H9 (cell line): ENCODE measurements at regions not wholly inside any gene's neighbourhood (a gene's known extent, or its start where the extent isn't known, plus 50 kb on each side); places are given as distances from the start of the nearest gene placed in this dataset.

ENCODE experiments used
- DNase-seq: peaks from one replicate; pipeline ENCODE4 v3.0.0-alpha.2; 2017
- H2AFZ ChIP-seq: one replicate; pipeline ENCODE4 v1.6.1; 2013; ENCODE audit warnings: mild to moderate bottlenecking, low read length, control low read depth, moderate library complexity
- H2AK5ac ChIP-seq: 2 replicates; pipeline ENCODE4 v1.6.1; 2013; ENCODE audit warnings: low read length, control low read depth, mixed read lengths; ENCODE audit not compliant: insufficient read length
- H2BK120ac ChIP-seq: one replicate; pipeline ENCODE4 v1.6.1; 2013; ENCODE audit warnings: low read depth, mild to moderate bottlenecking, low read length, control low read depth, inconsistent platforms; ENCODE audit not compliant: poor library complexity, severe bottlenecking
- H2BK12ac ChIP-seq: 2 replicates; pipeline ENCODE4 v1.6.1; 2013; ENCODE audit warnings: low read length, control low read depth, mixed read lengths, low read depth; ENCODE audit not compliant: insufficient read length
- H2BK15ac ChIP-seq: 2 replicates; pipeline ENCODE4 v1.6.1; 2013; ENCODE audit warnings: low read depth, low read length, control low read depth
- H2BK20ac ChIP-seq: one replicate; pipeline ENCODE4 v1.6.1; 2013; ENCODE audit warnings: low read depth, mild to moderate bottlenecking, low read length, control low read depth, inconsistent platforms; ENCODE audit not compliant: poor library complexity, severe bottlenecking
- H2BK5ac ChIP-seq: 2 replicates; pipeline ENCODE4 v1.6.1; 2013; ENCODE audit warnings: low read length, control low read depth, mixed read lengths; ENCODE audit not compliant: insufficient read length
- H3K14ac ChIP-seq: 2 replicates; pipeline ENCODE4 v1.6.1; 2013; ENCODE audit warnings: low read length, control low read depth; ENCODE audit not compliant: insufficient read depth
- H3K18ac ChIP-seq: 2 replicates; pipeline ENCODE4 v1.6.1; 2013; ENCODE audit warnings: low read depth, mild to moderate bottlenecking, mixed read lengths, low read length, control low read depth; ENCODE audit not compliant: insufficient read length
- H3K23ac ChIP-seq: 2 replicates; pipeline ENCODE4 v1.6.1; 2013; ENCODE audit warnings: low read length, control low read depth, mixed read lengths, low read depth; ENCODE audit not compliant: insufficient read length
- H3K23me2 ChIP-seq: 2 replicates; pipeline ENCODE4 v1.6.1; 2013; ENCODE audit warnings: low read depth, mild to moderate bottlenecking, mixed read lengths, low read length, control low read depth; ENCODE audit not compliant: insufficient read length, poor library complexity, severe bottlenecking
- H3K27ac ChIP-seq: 2 replicates; pipeline ENCODE4 v1.5.1; 2013; ENCODE audit warnings: low read length, control low read depth, mixed read lengths, low read depth; ENCODE audit not compliant: insufficient read length
- H3K27me3 ChIP-seq: 2 replicates; pipeline ENCODE4 v1.6.1; 2013; ENCODE audit warnings: low read length, control low read depth, inconsistent platforms; ENCODE audit not compliant: insufficient read depth
- H3K4ac ChIP-seq: 2 replicates; pipeline ENCODE4 v1.6.1; 2013; ENCODE audit warnings: low read depth, mild to moderate bottlenecking, control low read depth, inconsistent platforms, low read length, moderate library complexity
- H3K4me1 ChIP-seq: 2 replicates; pipeline ENCODE4 v1.6.1; 2013; ENCODE audit warnings: low read length, control low read depth, inconsistent platforms; ENCODE audit not compliant: insufficient read depth
- H3K4me2 ChIP-seq: 2 replicates; pipeline ENCODE4 v1.6.1; 2013; ENCODE audit warnings: low read length, control low read depth, mixed read lengths; ENCODE audit not compliant: insufficient read length, insufficient read depth
- H3K56ac ChIP-seq: 2 replicates; pipeline ENCODE4 v1.6.1; 2013; ENCODE audit warnings: low read depth, mild to moderate bottlenecking, mixed read lengths, low read length, control low read depth; ENCODE audit not compliant: insufficient read length
- H3K79me1 ChIP-seq: 2 replicates; pipeline ENCODE4 v1.6.1; 2013; ENCODE audit warnings: low read depth, mild to moderate bottlenecking, moderate library complexity, low read length, control low read depth, inconsistent platforms; ENCODE audit not compliant: insufficient read depth, poor library complexity, severe bottlenecking
- H3K79me2 ChIP-seq: 2 replicates; pipeline ENCODE4 v1.6.1; 2013; ENCODE audit warnings: low read length, control low read depth, inconsistent platforms; ENCODE audit not compliant: insufficient read depth
- H3K9ac ChIP-seq: 2 replicates; pipeline ENCODE4 v1.6.1; 2013; ENCODE audit warnings: low read length, control low read depth, mixed read lengths; ENCODE audit not compliant: insufficient read length; ENCODE audit errors: extremely low read depth
- H3K9me3 ChIP-seq: one replicate; pipeline ENCODE4 v1.6.1; 2013; ENCODE audit warnings: low read depth, low read length, inconsistent platforms; ENCODE audit not compliant: control insufficient read depth
- H3T11ph ChIP-seq: one replicate; pipeline ENCODE4 v1.6.1; 2013; ENCODE audit warnings: mild to moderate bottlenecking, low read length, control low read depth, inconsistent platforms
- H4K20me1 ChIP-seq: one replicate; pipeline ENCODE4 v1.6.1; 2013; ENCODE audit not compliant: control insufficient read depth, insufficient read length, insufficient read depth
- H4K5ac ChIP-seq: 2 replicates; pipeline ENCODE4 v1.6.1; 2013; ENCODE audit warnings: low read depth, mild to moderate bottlenecking, mixed read lengths, low read length, control low read depth; ENCODE audit not compliant: insufficient read length
- H4K8ac ChIP-seq: replicated peaks from 2 replicates; pipeline ENCODE4 v1.6.1; 2013; ENCODE audit warnings: low read length, control low read depth, mixed read lengths, low read depth; ENCODE audit not compliant: insufficient read length
- H4K91ac ChIP-seq: 2 replicates; pipeline ENCODE4 v1.6.1; 2013; ENCODE audit warnings: low read depth, mild to moderate bottlenecking, moderate library complexity, mixed read lengths, low read length, control low read depth; ENCODE audit not compliant: insufficient read length
- H3K27ac Mint-ChIP-seq, 3 experiments: 2 replicates in 2 of 3; 3 replicates in 1 of 3; pipeline ENCODE4 v1.8.0; 2020 to 2021; ENCODE audit warnings: mixed read lengths in 3 of 3, mild to moderate bottlenecking in 1 of 3, moderate library complexity in 1 of 3
- H3K27me3 Mint-ChIP-seq: 2 replicates; pipeline ENCODE4 v1.8.0; 2021; ENCODE audit warnings: low read depth, mild to moderate bottlenecking, moderate library complexity, mixed read lengths
- H3K36me3 Mint-ChIP-seq, 3 experiments: 2 replicates in 2 of 3; 3 replicates in 1 of 3; pipeline ENCODE4 v1.8.0; 2020 to 2021; ENCODE audit warnings: low read depth in 3 of 3, mixed read lengths in 3 of 3; ENCODE audit not compliant: insufficient read depth in 1 of 3
- H3K4me1 Mint-ChIP-seq, 2 experiments: 2 replicates each; pipeline ENCODE4 v1.8.0; 2020; ENCODE audit warnings: mixed read lengths in 2 of 2
- H3K4me3 Mint-ChIP-seq, 2 experiments: 2 replicates in 1 of 2; 3 replicates in 1 of 2; pipeline ENCODE4 v1.8.0; 2020 to 2021; ENCODE audit warnings: mild to moderate bottlenecking in 2 of 2, mixed read lengths in 2 of 2, moderate library complexity in 1 of 2
- H3K9me3 Mint-ChIP-seq, 2 experiments: 2 replicates in 1 of 2; 3 replicates in 1 of 2; pipeline ENCODE4 v1.8.0; 2020; ENCODE audit warnings: mild to moderate bottlenecking in 2 of 2, mixed read lengths in 2 of 2, moderate library complexity in 1 of 2
- CTCF ChIP-seq: fragments of 200-600 bp; sonication (generic); conservative IDR thresholded peaks from 3 replicates; pipeline ENCODE4 v1.8.0; 2021; ENCODE audit warnings: antibody characterized with exemption, mild to moderate bottlenecking
- WGBS: extraction: QIAGEN DNeasy Blood & Tissue Kit; methylation state at CpG from one replicate; pipeline ENCODE4 v1.1.7; 2013; ENCODE audit warnings: missing lambda C conversion rate, low lambda C conversion rate, mixed read lengths; ENCODE audit not compliant: insufficient read length; ENCODE audit errors: extremely low coverage; 5-methylcytosine and 5-hydroxymethylcytosine counted together

DNA sequence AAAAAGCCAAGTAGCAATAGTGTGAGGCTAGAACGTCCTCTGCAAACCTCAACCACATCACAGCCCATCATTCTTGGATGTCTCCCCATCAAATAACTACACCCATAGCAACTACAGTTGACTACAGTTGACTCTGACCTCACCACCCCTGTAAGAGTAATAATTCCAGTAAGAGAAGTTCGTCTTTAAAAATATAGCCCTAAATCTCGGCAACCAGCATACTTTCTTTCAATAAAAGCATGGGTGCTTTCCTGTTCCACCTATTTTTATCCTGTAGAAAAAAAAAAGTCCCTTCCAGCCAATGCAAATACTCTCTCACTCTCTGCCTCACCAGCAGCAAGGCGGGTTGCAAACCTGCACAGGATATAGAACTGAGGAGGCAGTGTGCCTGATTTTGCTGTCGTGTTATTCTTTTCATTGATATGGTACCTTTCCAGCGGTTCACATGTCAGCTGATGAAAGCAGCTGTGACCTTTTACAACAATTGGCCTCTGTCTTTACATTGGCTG is 187.5 kb upstream of the NFE2L3 start:
- Mint-ChIP-seq H3K27ac (no peak overlapping the region), H3K27me3 (peaks cover 6% of the 10 kb centered on the region), H3K9me3 (no peaks in the 10 kb centered on the region), H3K4me1 (peaks cover 7 to 11% of the 10 kb centered on the region in 2 experiments), H3K4me3 (no peak overlapping the region), H3K36me3 (no peaks in the 10 kb centered on the region; a peak in 1 of 7 replicates)
- no peak overlapping the region for H4K91ac ChIP-seq
- H2BK120ac ChIP-seq = no peak overlapping the region
- no peak overlapping the region for H3K14ac ChIP-seq
- no peaks in the 10 kb centered on the region for H3K4me1 ChIP-seq
- no peak overlapping the region for H3K9ac ChIP-seq
- no peak overlapping the region for H3K4me2 ChIP-seq
- H3T11ph ChIP-seq = no peak overlapping the region
- H2BK20ac ChIP-seq = no peak overlapping the region
- no peak overlapping the region for H2AFZ ChIP-seq
- no peak overlapping the region for H4K5ac ChIP-seq
- no peak overlapping the region for H2BK5ac ChIP-seq
- no peak overlapping the region for H3K18ac ChIP-seq
- no peaks in the 10 kb centered on the region for H3K79me1 ChIP-seq
- H3K23ac ChIP-seq = no peak overlapping the region
- no peaks in the 10 kb centered on the region for H3K27me3 ChIP-seq
- TF ChIP-seq CTCF = no peak
- H2BK15ac ChIP-seq = no peak overlapping the region
- no peaks in the 10 kb centered on the region for H3K23me2 ChIP-seq
- no peak overlapping the region for H4K8ac ChIP-seq
- no peaks in the 10 kb centered on the region for H3K9me3 ChIP-seq
- no peak overlapping the region for H3K56ac ChIP-seq
- DNase-seq = no peak
- no peaks in the 10 kb centered on the region for H3K79me2 ChIP-seq
- no peak overlapping the region for H3K4ac ChIP-seq
- H2AK5ac ChIP-seq = no peak overlapping the region
- H4K20me1 ChIP-seq = peaks cover 2% of the 10 kb centered on the region
- WGBS = no CpG with 5 or more reads among the region's 6 CpGs
- H2BK12ac ChIP-seq = no peak overlapping the region
- H3K27ac ChIP-seq = no peak overlapping the region
